Umbilical cord (tissue), 1 donor: ENCODE measurements at regions not wholly inside any gene's neighbourhood (a gene's known extent, or its start where the extent isn't known, plus 50 kb on each side); places are given as distances from the start of the nearest gene placed in this dataset.
"Not testable (repeated sequence)": the region's sequence is repeated elsewhere in the genome, so short reads cannot be mapped to it uniquely, and the experiment has no call there.

Experiments used
- DNase-seq: peaks from one replicate; pipeline ENCODE4 v3.0.0-alpha.2; 2015; ENCODE audit warnings: low spot score

GRCh38 chr4:59598330-59598618 is 1601.9 kb upstream of the ADGRL3 start:
- no peak for DNase-seq

- peak; percentile 19 for DNase-seq
Observed at GRCh38 chr4:59608466-59608865, 1591.7 kb upstream of the ADGRL3 start.

GRCh38 chr4:59612235-59612634 is 1587.9 kb upstream of the ADGRL3 start:
- DNase-seq = peak; percentile 90

- no peak for DNase-seq
Observed at GRCh38 chr4:59615316-59615715, 1584.8 kb upstream of the ADGRL3 start.

- no peak for DNase-seq
Observed at GRCh38 chr4:59629348-59629747, 1570.8 kb upstream of the ADGRL3 start.

GRCh38 chr4:59630235-59630634 is 1569.9 kb upstream of the ADGRL3 start:
- no peak for DNase-seq

- no peak for DNase-seq
Observed at GRCh38 chr4:59630922-59631321, 1569.2 kb upstream of the ADGRL3 start.

GRCh38 chr4:59637596-59637995 is 1562.5 kb upstream of the ADGRL3 start:
- no peak for DNase-seq

GRCh38 chr4:59643682-59644081 is 1556.4 kb upstream of the ADGRL3 start:
- DNase-seq = no peak

- no peak for DNase-seq
Observed at GRCh38 chr4:59644765-59645164, 1555.4 kb upstream of the ADGRL3 start.

- no peak for DNase-seq
Observed at GRCh38 chr4:59646082-59646481, 1554.0 kb upstream of the ADGRL3 start.

GRCh38 chr4:59647011-59647410 is 1553.1 kb upstream of the ADGRL3 start:
- DNase-seq = no peak

GRCh38 chr4:59647500-59647899 is 1552.6 kb upstream of the ADGRL3 start:
- no peak for DNase-seq

- DNase-seq = no peak
Observed at GRCh38 chr4:59650861-59651260, 1549.3 kb upstream of the ADGRL3 start.

- DNase-seq = peak; percentile 1
Observed at GRCh38 chr4:59655996-59656395, 1544.1 kb upstream of the ADGRL3 start.

GRCh38 chr4:59664771-59665170 is 1535.4 kb upstream of the ADGRL3 start:
- no peak for DNase-seq

- DNase-seq = no peak
Observed at GRCh38 chr4:59666645-59667044, 1533.5 kb upstream of the ADGRL3 start.

- no peak for DNase-seq
Observed at GRCh38 chr4:59671037-59671436, 1529.1 kb upstream of the ADGRL3 start.

GRCh38 chr4:59676389-59676788 is 1523.7 kb upstream of the ADGRL3 start:
- no peak for DNase-seq

GRCh38 chr4:59676992-59677391 is 1523.1 kb upstream of the ADGRL3 start:
- not testable (repeated sequence) for DNase-seq

- no peak for DNase-seq
Observed at GRCh38 chr4:59685626-59686025, 1514.5 kb upstream of the ADGRL3 start.

GRCh38 chr4:59689149-59689548 is 1511.0 kb upstream of the ADGRL3 start:
- DNase-seq = no peak

GRCh38 chr4:59695355-59696053 is 1504.6 kb upstream of the ADGRL3 start:
- DNase-seq = no peak

GRCh38 chr4:59698041-59698440 is 1502.1 kb upstream of the ADGRL3 start:
- DNase-seq = no peak
